ENCODE measurements at regions not wholly inside any gene's neighbourhood (a gene's known extent, or its start where the extent isn't known, plus 50 kb on each side); places are given as distances from the start of the nearest gene placed in this dataset.

- DNase-seq, result no peak
Observed at GRCh38 chr2:216920143-216920876, 60.4 kb upstream of the TNP1 start.

- no peak for DNase-seq
Observed at GRCh38 chr2:216918088-216918680, 58.3 kb upstream of the TNP1 start.

GRCh38 chr2:216916956-216917650 is 57.2 kb upstream of the TNP1 start:
- no peak for DNase-seq

- no peak for DNase-seq
Observed at GRCh38 chr2:216915557-216916150, 55.8 kb upstream of the TNP1 start.

- no peak for DNase-seq
Observed at GRCh38 chr2:216914491-216914890, 54.6 kb upstream of the TNP1 start.

- DNase-seq, result no peak
Observed at GRCh38 chr2:216911886-216912285, 52.0 kb upstream of the TNP1 start.

- no peak for DNase-seq
Observed at GRCh38 chr2:216911008-216911407, 51.1 kb upstream of the TNP1 start.

- DNase-seq, result no peak
Observed at GRCh38 chr2:216909541-216910210, 49.8 kb upstream of the TNP1 start.
